Epithelial cell of proximal tubule (primary cell): ENCODE measurements at regions not wholly inside any gene's neighbourhood (a gene's known extent, or its start where the extent isn't known, plus 50 kb on each side); places are given as distances from the start of the nearest gene placed in this dataset.
A peak's percentile ranks its signal among the peaks of the same experiment; 100 is the strongest.

ENCODE experiments used
- DNase-seq: peaks from one replicate; pipeline ENCODE4 v3.0.0-alpha.2; 2011; ENCODE audit warnings: low read depth
- H3K4me3 ChIP-seq: 2 replicates; pipeline ENCODE4 v1.5.1; 2011; ENCODE audit warnings: low read depth, mild to moderate bottlenecking, low read length
- TF ChIP-seq, protein P1 (sequence below): conservative IDR thresholded peaks from 2 replicates; pipeline ENCODE4 v1.5.1; 2012; ENCODE audit warnings: low read depth, mild to moderate bottlenecking, low read length

DNA sequence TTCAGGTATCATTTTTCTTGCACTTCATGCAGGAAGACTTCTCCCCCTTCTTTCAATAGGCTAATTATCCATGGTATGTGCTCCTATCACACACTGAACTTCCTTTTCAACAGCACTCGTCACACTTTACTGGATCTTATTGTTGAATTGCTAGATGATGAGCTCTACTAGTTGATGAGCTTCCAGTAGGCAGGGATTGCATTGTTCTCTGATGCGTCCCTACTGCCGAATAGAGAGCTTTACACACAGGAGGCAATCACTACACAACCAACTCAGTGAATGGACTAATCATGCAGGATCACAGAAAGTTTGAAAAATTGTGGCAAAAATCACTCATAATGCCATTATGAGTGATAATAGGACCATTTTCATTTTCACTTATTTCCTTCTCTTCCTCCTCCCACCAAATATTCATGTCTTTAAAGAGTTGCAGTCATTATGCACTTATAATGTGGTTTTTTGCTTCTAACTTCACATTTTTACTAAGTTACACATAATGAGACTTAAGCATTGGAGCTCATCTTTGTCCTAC is 128.1 kb upstream of the ZNF648 start:
- no peak overlapping the region for H3K4me3 ChIP-seq
- peak; percentile 89 for DNase-seq
- TF ChIP-seq, protein P1, sequence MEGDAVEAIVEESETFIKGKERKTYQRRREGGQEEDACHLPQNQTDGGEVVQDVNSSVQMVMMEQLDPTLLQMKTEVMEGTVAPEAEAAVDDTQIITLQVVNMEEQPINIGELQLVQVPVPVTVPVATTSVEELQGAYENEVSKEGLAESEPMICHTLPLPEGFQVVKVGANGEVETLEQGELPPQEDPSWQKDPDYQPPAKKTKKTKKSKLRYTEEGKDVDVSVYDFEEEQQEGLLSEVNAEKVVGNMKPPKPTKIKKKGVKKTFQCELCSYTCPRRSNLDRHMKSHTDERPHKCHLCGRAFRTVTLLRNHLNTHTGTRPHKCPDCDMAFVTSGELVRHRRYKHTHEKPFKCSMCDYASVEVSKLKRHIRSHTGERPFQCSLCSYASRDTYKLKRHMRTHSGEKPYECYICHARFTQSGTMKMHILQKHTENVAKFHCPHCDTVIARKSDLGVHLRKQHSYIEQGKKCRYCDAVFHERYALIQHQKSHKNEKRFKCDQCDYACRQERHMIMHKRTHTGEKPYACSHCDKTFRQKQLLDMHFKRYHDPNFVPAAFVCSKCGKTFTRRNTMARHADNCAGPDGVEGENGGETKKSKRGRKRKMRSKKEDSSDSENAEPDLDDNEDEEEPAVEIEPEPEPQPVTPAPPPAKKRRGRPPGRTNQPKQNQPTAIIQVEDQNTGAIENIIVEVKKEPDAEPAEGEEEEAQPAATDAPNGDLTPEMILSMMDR = no peak

DNA sequence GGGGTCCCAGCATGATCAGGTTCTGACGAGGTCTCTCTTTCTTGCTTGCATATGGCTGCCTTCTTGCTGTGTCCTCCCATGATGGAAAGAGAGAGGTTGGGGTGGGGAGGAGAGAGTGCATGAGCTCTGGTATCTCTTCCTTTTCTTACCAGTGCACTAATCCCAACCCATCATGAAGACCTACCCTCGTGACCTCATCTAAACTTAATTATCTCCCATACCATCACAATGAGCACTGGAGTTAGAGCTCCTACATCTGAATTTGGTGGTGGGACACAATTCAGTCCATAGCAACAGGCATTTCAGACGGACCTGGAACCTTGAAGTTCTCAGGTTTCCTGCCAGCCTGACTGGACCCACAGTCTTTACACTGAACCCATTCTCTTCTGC is 125.2 kb upstream of the ZNF648 start:
- no peak for DNase-seq
- TF ChIP-seq, protein P1 = no peak
- no peak overlapping the region for H3K4me3 ChIP-seq

DNA sequence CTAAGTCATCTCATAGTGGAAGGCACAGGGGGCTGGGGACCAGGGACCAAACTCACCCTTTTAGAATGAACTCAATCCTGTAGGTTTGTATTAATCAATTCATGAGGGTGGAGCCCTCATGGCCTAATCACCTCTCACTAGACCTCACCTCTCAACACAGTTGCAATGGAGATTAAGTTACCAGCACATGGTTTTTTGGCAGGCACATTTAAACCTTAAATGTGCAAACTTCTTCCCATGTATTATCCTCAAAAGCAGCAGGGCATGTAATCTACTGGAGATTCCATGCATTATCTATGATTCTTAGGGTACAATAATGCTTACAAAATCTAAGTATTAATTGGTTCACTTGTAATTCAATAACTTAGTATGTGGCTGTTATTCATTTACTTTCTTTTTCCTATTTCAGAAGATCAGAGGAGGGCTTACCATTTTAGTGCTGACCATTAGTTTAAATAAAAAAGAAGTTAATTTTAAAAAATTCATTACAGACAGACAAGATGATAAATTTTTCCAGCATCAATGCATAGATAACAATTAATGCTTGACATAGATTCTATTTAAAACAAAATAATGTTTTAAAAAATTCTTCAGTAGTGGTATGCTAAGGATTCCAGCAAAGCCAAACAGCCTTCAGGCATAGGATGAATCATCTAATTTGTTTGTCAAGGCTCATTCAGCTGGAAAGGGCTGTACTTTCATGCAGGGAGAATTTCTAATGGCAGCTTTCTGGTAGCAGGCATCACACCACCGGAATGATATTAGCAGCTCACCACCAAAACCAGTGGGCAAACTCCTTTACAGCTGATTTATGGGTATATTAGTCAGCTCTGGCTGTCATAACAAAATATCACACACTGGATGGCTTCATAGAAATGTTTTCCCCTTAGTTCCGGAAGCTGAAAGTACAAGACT is 124.6 kb upstream of the ZNF648 start:
- TF ChIP-seq, protein P1 = no peak
- peak; percentile 95 for DNase-seq
- H3K4me3 ChIP-seq = peak overlapping the region; percentile 12

DNA sequence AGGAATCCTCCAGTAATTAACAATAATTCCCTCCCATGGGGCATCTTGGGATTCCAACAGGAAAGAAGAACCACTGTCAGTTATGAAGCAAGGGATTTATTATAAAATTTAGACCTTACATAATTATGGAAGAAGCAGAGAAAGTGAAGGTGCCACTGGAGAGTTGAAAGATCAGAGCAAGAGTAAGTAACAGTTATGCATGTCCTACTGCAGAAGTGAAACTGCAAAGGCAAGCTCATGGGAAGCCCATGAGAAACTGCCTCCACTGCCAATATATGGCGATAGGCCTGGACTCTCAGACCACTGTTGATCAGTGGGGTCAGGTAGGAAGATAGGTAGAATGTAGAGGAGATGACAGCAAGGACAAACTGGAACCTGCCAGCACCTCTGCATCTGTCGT is 123.6 kb upstream of the ZNF648 start:
- no peak for DNase-seq
- TF ChIP-seq, protein P1 = no peak

DNA sequence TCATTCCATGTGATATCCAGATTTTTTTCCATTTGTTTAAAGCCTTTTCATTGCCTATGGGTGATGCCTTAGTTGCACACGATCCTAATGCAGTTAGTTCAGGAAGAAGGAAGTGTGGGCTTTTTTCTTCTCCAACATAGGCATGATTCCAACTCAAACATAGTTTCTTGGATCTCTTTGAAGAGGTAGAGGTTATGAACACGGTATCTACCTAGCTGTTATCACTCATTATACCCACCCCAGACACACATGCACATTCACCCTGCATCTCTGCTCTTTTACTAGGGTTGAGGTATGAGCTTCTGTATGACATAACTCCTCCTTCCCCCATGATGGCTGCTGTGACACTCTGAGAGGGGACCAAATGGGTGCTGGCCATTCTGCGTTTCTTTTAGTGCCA is 122.1 kb upstream of the ZNF648 start:
- H3K4me3 ChIP-seq = no peak overlapping the region
- TF ChIP-seq, protein P1 = no peak
- DNase-seq = no peak

More for the DNA sequence above, 123.6 kb upstream of the ZNF648 start:
- H3K4me3 ChIP-seq = no peak overlapping the region

DNA sequence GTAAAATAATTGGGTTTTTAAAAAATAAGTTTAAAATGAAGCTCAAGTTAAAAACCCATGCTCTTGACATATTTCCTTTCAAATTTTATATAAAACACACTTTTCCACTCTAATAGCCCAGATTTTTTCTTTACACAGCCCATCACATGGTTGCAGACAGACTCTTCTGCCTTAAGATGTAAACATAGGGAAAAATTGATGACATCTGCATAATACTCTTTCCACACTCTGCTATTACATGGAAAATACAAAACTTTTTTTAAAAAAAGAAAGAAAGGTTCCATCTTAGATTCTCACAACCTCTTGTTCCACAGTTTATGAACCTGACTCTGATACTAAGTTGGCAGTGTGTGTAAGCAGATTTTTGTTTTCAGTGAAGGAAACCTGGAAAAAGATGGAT is 120.8 kb upstream of the ZNF648 start:
- TF ChIP-seq, protein P1 = no peak
- no peak overlapping the region for H3K4me3 ChIP-seq
- no peak for DNase-seq
